Omental fat pad (tissue), 3 donors: ENCODE measurements at regions not wholly inside any gene's neighbourhood (a gene's known extent, or its start where the extent isn't known, plus 50 kb on each side); places are given as distances from the start of the nearest gene placed in this dataset.

Source experiments
- ATAC-seq: fragments of 150-250 bp; one replicate; pipeline ENCODE4 v1.9.1; 2016; ENCODE audit warnings: mild to moderate bottlenecking, moderate library complexity; ENCODE audit not compliant: low FRiP score
- DNase-seq: peaks from one replicate; pipeline ENCODE4 v3.0.0-alpha.2; 2019; ENCODE audit warnings: low spot score
- CTCF ChIP-seq, 3 donors: fragments of 450-650 bp; IDR thresholded peaks; one replicate each; pipeline ENCODE4 v1.5.1; 2016 to 2017; ENCODE audit warnings: antibody characterized with exemption in 3 of 3, mild to moderate bottlenecking in 3 of 3, moderate library complexity in 2 of 3

- DNase-seq (no peak), ATAC-seq (no peak)
- no peak for TF ChIP-seq CTCF (IDR thresholded peaks at IDR 0.05)
Measured at GRCh38 chr15:62406305-62406891, 241.3 kb upstream of the C2CD4B start.

DNA sequence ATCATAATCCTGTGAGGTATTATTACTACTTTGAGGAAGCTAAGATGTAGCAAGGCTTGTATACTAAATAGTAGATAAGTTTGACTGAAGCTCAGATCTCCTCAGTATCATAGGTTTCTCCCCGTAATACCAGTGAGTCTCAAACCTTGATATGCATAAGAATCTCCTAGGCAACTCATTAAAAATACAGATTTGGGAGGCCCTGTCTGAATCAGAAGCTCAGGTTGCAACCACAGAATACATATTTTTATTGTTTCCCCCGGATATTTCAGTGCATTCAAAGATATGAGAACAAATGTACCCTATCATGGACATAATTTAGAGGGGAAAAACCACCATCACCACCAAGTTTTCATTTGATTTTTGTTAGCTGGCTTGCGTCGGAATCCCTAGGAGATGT, 242.1 kb upstream of the C2CD4B start:
- ATAC-seq (no peak), DNase-seq (no peak)
- no peak for TF ChIP-seq CTCF (IDR thresholded peaks at IDR 0.05)

- TF ChIP-seq CTCF (IDR thresholded peaks at IDR 0.05), result no peak
- DNase-seq (no peak), ATAC-seq (no peak)
Measured at GRCh38 chr15:62407962-62408361, 242.9 kb upstream of the C2CD4B start.

GRCh38 chr15:62409466-62409865, 244.4 kb upstream of the C2CD4B start:
- no peak for TF ChIP-seq CTCF (IDR thresholded peaks at IDR 0.05)
- DNase-seq (no peak), ATAC-seq (no peak)

GRCh38 chr15:62412686-62413085, 247.6 kb upstream of the C2CD4B start:
- ATAC-seq, result no peak
- no peak for DNase-seq
- TF ChIP-seq CTCF (IDR thresholded peaks at IDR 0.05), result no peak

DNA sequence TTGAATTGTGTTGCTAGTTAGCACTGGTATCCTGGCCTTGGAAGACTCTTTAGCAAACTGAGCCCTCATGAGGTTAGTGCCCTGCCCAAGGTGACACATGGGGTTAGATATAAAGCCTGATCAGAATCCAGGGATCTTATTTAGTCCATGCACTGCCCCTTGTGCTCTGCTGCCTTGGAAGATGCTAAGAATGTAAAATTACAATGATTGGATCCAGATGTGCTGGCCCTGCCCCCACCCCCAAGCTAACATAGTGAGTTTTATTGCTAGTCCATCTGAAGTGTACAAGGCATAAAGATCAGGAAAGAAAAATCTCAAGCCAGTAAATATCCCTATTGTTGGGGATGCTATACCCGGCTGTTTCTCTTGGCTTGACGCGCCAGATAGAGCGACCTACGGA, 248.1 kb upstream of the C2CD4B start:
- DNase-seq (no peak), ATAC-seq (no peak)
- TF ChIP-seq CTCF (IDR thresholded peaks at IDR 0.05), result no peak

GRCh38 chr15:62413786-62414185, 248.7 kb upstream of the C2CD4B start:
- DNase-seq, result no peak
- TF ChIP-seq CTCF (IDR thresholded peaks at IDR 0.05), result no peak
- no peak for ATAC-seq
